GM12878 (cell line): ENCODE measurements at regions not wholly inside any gene's neighbourhood (a gene's known extent, or its start where the extent isn't known, plus 50 kb on each side); places are given as distances from the start of the nearest gene placed in this dataset.

Experiments used
- ATAC-seq: fragments of 200-7000 bp; cut with Tn5 transposase; 3 replicates; pipeline ENCODE4 v1.9.1; 2020; ENCODE audit warnings: mild to moderate bottlenecking, moderate library complexity
- BruUV-seq: library from RNA; stranded (reverse); fragments of 400-500 nt; replicated peaks from 2 replicates; lab custom pipeline; 2021; lab: Mats Ljungman, UMichigan
- CTCF ChIA-PET: fragments of 300-600 bp; sonication (Branson Sonifier 250); formaldehyde crosslinking; extraction: SDS; loops from one replicate; lab custom pipeline; 2021; ENCODE audit warnings: inconsistent platforms; lab: Yijun Ruan, JAX
- POLR2A ChIA-PET: fragments of 350-600 bp; formaldehyde crosslinking; extraction: SDS; loops from one replicate; lab custom pipeline; 2021; ENCODE audit warnings: inconsistent platforms; lab: Charles Lee
- RAD21 ChIA-PET: fragments of 300-600 bp; sonication (Branson Sonifier 250); formaldehyde crosslinking; loops from one replicate; lab custom pipeline; 2023; ENCODE audit warnings: antibody characterized with exemption; ENCODE audit not compliant: unreplicated experiment; lab: Charles Lee
- SMC1A ChIA-PET: fragments of 300-600 bp; sonication (Branson Sonifier 250); formaldehyde crosslinking; loops from one replicate; lab custom pipeline; 2023; ENCODE audit not compliant: unreplicated experiment, uncharacterized antibody; lab: Charles Lee
- DNase-seq: peaks from one replicate; pipeline ENCODE4 v3.0.0-alpha.2; 2011; ENCODE audit warnings: low read depth, low spot score
- FAIRE-seq: peaks from 3 replicates; lab custom pipeline; 2011; peaks lifted over from hg19 to GRCh38; lab: Jason Lieb, UNC
- H2AFZ ChIP-seq: 2 replicates; pipeline ENCODE4 v1.6.0; 2011; ENCODE audit warnings: low read depth, low read length, control low read depth; ENCODE audit not compliant: control insufficient read depth
- H3K27ac ChIP-seq: 2 replicates; pipeline ENCODE4 v1.5.1; 2011; ENCODE audit warnings: control low read depth; ENCODE audit not compliant: control insufficient read depth, insufficient read depth
- H3K27me3 ChIP-seq, 2 experiments: replicated peaks in 1 of 2; 2 replicates each; pipeline versions ENCODE4 v1.6.0 to v1.6.1; 2011; ENCODE audit warnings: low read length in 1 of 2; ENCODE audit not compliant: control insufficient read depth in 2 of 2, insufficient read depth in 2 of 2
- H3K36me3 ChIP-seq, 2 experiments: 2 replicates each; pipeline ENCODE4 v1.5.1; 2011; ENCODE audit warnings: low read length in 1 of 2; ENCODE audit not compliant: control insufficient read depth in 2 of 2, insufficient read depth in 2 of 2
- H3K4me1 ChIP-seq: 2 replicates; pipeline ENCODE4 v1.6.1; 2011; ENCODE audit warnings: mild to moderate bottlenecking, low read length, moderate library complexity, mixed read lengths; ENCODE audit not compliant: control insufficient read depth, insufficient read depth
- H3K4me2 ChIP-seq: 2 replicates; pipeline ENCODE4 v1.6.0; 2011; ENCODE audit warnings: control low read depth; ENCODE audit not compliant: control insufficient read depth, insufficient read depth
- H3K4me3 ChIP-seq: fragments of 200-600 bp; sonication (generic); 2 replicates; pipeline ENCODE4 v1.5.1; 2016
- H3K79me2 ChIP-seq: 2 replicates; pipeline ENCODE4 v1.6.0; 2011; ENCODE audit warnings: low read length; ENCODE audit not compliant: control insufficient read depth, insufficient read depth
- H3K9ac ChIP-seq: 2 replicates; pipeline ENCODE4 v1.8.0; 2011; ENCODE audit warnings: low read length, control low read depth, mixed read lengths; ENCODE audit not compliant: control insufficient read depth, insufficient read depth
- H3K9me3 ChIP-seq: replicated peaks from 3 replicates; pipeline ENCODE4 v1.5.1; 2011; ENCODE audit warnings: mild to moderate bottlenecking, low read length; ENCODE audit not compliant: control insufficient read depth, insufficient read depth
- H4K20me1 ChIP-seq: 2 replicates; pipeline ENCODE4 v1.6.0; 2011; ENCODE audit not compliant: control insufficient read depth, insufficient read depth
- BRCA1 ChIP-seq: IDR thresholded peaks from 2 replicates; pipeline ENCODE4 v1.6.1; 2011; ENCODE audit warnings: low read depth, low read length, improper control_type of control experiment
- HSF1 ChIP-seq: fragments of 150-350 bp; IDR thresholded peaks from 2 replicates; pipeline ENCODE4 v1.6.1; 2014; ENCODE audit warnings: mild to moderate bottlenecking, low read depth, low read length
- JUNB ChIP-seq: IDR thresholded peaks from 2 replicates; pipeline ENCODE4 v1.6.1; 2016; ENCODE audit warnings: antibody characterized with exemption, mild to moderate bottlenecking
- JUND ChIP-seq: IDR thresholded peaks from 2 replicates; pipeline ENCODE4 v1.6.1; 2012; ENCODE audit warnings: low read depth, mild to moderate bottlenecking, low read length, improper control_type of control experiment, moderate library complexity
- MYC ChIP-seq: IDR thresholded peaks from 2 replicates; pipeline ENCODE4 v1.6.1; 2011; ENCODE audit warnings: mild to moderate bottlenecking, low read length, moderate library complexity, inconsistent platforms; ENCODE audit not compliant: insufficient read depth, insufficient replicate concordance, insufficient read length, severe bottlenecking
- NFIC ChIP-seq: IDR thresholded peaks from 2 replicates; pipeline ENCODE4 v1.6.1; 2012; ENCODE audit warnings: low read depth, mild to moderate bottlenecking, inconsistent platforms, low read length, moderate library complexity
- RAD21 ChIP-seq: IDR thresholded peaks from 2 replicates; pipeline ENCODE4 v1.6.1; 2011; ENCODE audit warnings: mild to moderate bottlenecking, low read depth, low read length, moderate library complexity; ENCODE audit not compliant: insufficient read depth
- ZNF274 ChIP-seq: IDR thresholded peaks from one replicate; pipeline ENCODE4 v1.8.0; 2011; ENCODE audit not compliant: insufficient read length, insufficient read depth
- WGBS: methylation state at CpG from one replicate; pipeline ENCODE4 v1.1.6; 2016; ENCODE audit warnings: low lambda C conversion rate; ENCODE audit not compliant: insufficient replicate concordance, insufficient coverage; ENCODE audit errors: missing lambda C conversion rate; 5-methylcytosine and 5-hydroxymethylcytosine counted together
- in situ Hi-C: fragments of 300-500 bp; cut with MboI; formaldehyde crosslinking; loops from 9 replicates; pipeline ENCODE4 v1.14.3; 2018; ENCODE audit warnings: mixed read lengths
- intact Hi-C: fragments of 100-400 bp; cut with micrococcal nuclease; formaldehyde crosslinking; loops from one replicate; pipeline ENCODE4 v1.14.2; 2022; ENCODE audit not compliant: unreplicated experiment
- TF ChIP-seq, protein P1 (sequence below): IDR thresholded peaks from 2 replicates; pipeline ENCODE4 v1.6.1; 2012; ENCODE audit warnings: mild to moderate bottlenecking, low read depth, low read length

GRCh38 chr3:31170932-31171670 lies 276.6 kb upstream of the GADL1 start:
- 43% methylated on average over 2 of the region's 2 CpGs for WGBS
- H3K4me1 ChIP-seq = no peaks in the 10 kb centered on the region; the same call in 1 of the 2 replicates
- no peak for FAIRE-seq
- BruUV-seq = no TSS peak
- no peaks in the 10 kb centered on the region for H4K20me1 ChIP-seq
- no peak for DNase-seq
- RAD21 ChIA-PET = interaction anchor here (0.7 kb wide), 1 partner anchor 121 kb away, joined by 3 read pairs; no protein-coding TSS in a partner anchor
- H3K9ac ChIP-seq = no peak overlapping the region
- intact Hi-C loops (no loop called here), in situ Hi-C loops (no loop called here)
- no peak overlapping the region for H3K27ac ChIP-seq
- H3K27me3 ChIP-seq = no peaks in the 10 kb centered on the region
- no peak overlapping the region for H2AFZ ChIP-seq
- TF ChIP-seq BRCA1 = no peak
- TF ChIP-seq, protein P1, sequence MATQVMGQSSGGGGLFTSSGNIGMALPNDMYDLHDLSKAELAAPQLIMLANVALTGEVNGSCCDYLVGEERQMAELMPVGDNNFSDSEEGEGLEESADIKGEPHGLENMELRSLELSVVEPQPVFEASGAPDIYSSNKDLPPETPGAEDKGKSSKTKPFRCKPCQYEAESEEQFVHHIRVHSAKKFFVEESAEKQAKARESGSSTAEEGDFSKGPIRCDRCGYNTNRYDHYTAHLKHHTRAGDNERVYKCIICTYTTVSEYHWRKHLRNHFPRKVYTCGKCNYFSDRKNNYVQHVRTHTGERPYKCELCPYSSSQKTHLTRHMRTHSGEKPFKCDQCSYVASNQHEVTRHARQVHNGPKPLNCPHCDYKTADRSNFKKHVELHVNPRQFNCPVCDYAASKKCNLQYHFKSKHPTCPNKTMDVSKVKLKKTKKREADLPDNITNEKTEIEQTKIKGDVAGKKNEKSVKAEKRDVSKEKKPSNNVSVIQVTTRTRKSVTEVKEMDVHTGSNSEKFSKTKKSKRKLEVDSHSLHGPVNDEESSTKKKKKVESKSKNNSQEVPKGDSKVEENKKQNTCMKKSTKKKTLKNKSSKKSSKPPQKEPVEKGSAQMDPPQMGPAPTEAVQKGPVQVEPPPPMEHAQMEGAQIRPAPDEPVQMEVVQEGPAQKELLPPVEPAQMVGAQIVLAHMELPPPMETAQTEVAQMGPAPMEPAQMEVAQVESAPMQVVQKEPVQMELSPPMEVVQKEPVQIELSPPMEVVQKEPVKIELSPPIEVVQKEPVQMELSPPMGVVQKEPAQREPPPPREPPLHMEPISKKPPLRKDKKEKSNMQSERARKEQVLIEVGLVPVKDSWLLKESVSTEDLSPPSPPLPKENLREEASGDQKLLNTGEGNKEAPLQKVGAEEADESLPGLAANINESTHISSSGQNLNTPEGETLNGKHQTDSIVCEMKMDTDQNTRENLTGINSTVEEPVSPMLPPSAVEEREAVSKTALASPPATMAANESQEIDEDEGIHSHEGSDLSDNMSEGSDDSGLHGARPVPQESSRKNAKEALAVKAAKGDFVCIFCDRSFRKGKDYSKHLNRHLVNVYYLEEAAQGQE = no peak
- no peak for TF ChIP-seq RAD21
- no peak for TF ChIP-seq JUNB
- no peak for TF ChIP-seq MYC
- TF ChIP-seq ZNF274 = no peak
- no peak for TF ChIP-seq HSF1
- no peak for TF ChIP-seq NFIC
- no peak for TF ChIP-seq JUND
- H3K79me2 ChIP-seq = no peaks in the 10 kb centered on the region
- CTCF ChIA-PET = no interaction called here
- no peak for ATAC-seq
- peaks cover 3% of the 10 kb centered on the region; the same call in 2 of the 3 replicates for H3K9me3 ChIP-seq
- SMC1A ChIA-PET = no interaction called here
- POLR2A ChIA-PET = no interaction called here
- H3K36me3 ChIP-seq = no peaks in the 10 kb centered on the region
- H3K4me3 ChIP-seq = no peak overlapping the region
- H3K4me2 ChIP-seq = no peak overlapping the region
